Right lobe of liver (tissue), 6 donors: ENCODE measurements at regions not wholly inside any gene's neighbourhood (a gene's known extent, or its start where the extent isn't known, plus 50 kb on each side); places are given as distances from the start of the nearest gene placed in this dataset.

ENCODE experiments used
- ATAC-seq, 4 donors: fragments of 200-7000 bp; cut with Tn5 transposase; one replicate each; pipeline ENCODE4 v1.9.1; 2020; ENCODE audit warnings: mild to moderate bottlenecking in 4 of 4, moderate library complexity in 4 of 4
- DNase-seq, 3 donors: peaks; one replicate each; pipeline ENCODE4 v3.0.0-alpha.2; 2020
- H3K27ac ChIP-seq, 3 donors: fragments of 200-600 bp; one replicate each; pipeline ENCODE4 v1.8.0; 2022
- H3K27me3 ChIP-seq, 2 donors: fragments of 200-600 bp; one replicate each; pipeline ENCODE4 v1.8.0; 2022
- H3K36me3 ChIP-seq, 4 donors: fragments of 200-600 bp; sonication (generic) in 1 of 4; one replicate each; pipeline versions ENCODE4 v1.5.1 to v1.8.0; 2017 to 2022; ENCODE audit warnings: control low read depth in 1 of 4
- H3K4me1 ChIP-seq, 4 donors: fragments of 200-600 bp; sonication (generic) in 1 of 4; one replicate each; pipeline versions ENCODE4 v1.5.1 to v1.8.0; 2017 to 2022; ENCODE audit warnings: control low read depth in 1 of 4
- H3K4me3 ChIP-seq, 3 donors: fragments of 200-600 bp; one replicate each; pipeline ENCODE4 v1.8.0; 2022
- H3K9me3 ChIP-seq, 4 donors: fragments of 200-600 bp; sonication (generic) in 1 of 4; one replicate each; pipeline versions ENCODE4 v1.5.1 to v1.8.0; 2017 to 2022; ENCODE audit warnings: control low read depth in 1 of 4
- CTCF ChIP-seq, 4 donors: fragments of 200-600 bp in 3 of 4; fragments of 450-650 bp in 1 of 4; IDR thresholded peaks; one replicate each; pipeline versions ENCODE4 v1.5.1 to v1.8.0; 2016 to 2022; ENCODE audit warnings: antibody characterized with exemption in 4 of 4, mild to moderate bottlenecking in 2 of 4
- POLR2A ChIP-seq: fragments of 450-650 bp; IDR thresholded peaks from one replicate; pipeline ENCODE4 v1.6.1; 2017; ENCODE audit warnings: antibody characterized with exemption, mild to moderate bottlenecking
- WGBS: methylation state at CpG from one replicate; pipeline ENCODE4 v1.1.6; 2018; ENCODE audit warnings: low coverage, low lambda C conversion rate; ENCODE audit not compliant: insufficient coverage; ENCODE audit errors: missing lambda C conversion rate; 5-methylcytosine and 5-hydroxymethylcytosine counted together
- intact Hi-C, 2 donors: fragments of 100-400 bp; cut with DNase I; formaldehyde crosslinking; loops; one replicate each; pipeline versions ENCODE4 v1.11.2 to v1.14.1; 2022
- donor health status: DM: no; HTN: yes; CAD: no.
- donor health status: DM: no; HTN: no; CAD: no.
- donor health status: DM: no; HTN: no; CAD: no.
- donor health status: DM: no; HTN: yes; CAD: no.
- donor health status: DM: no; HTN: yes; CAD: no.

GRCh38 chr3:6732807-6733206 lies 128.1 kb upstream of the GRM7 start:
- Histone ChIP-seq H3K36me3 (no peaks in the 10 kb centered on the region), H3K4me3 (no peak overlapping the region), H3K4me1 (no peaks in the 10 kb centered on the region), H3K27ac (no peak overlapping the region), H3K27me3 (no peaks in the 10 kb centered on the region), H3K9me3 (no peaks in the 10 kb centered on the region)
- TF ChIP-seq POLR2A = no peak
- no peak for TF ChIP-seq CTCF (IDR thresholded peaks at IDR 0.05)
- ATAC-seq (no peak), DNase-seq (no peak)
- 48% methylated on average over 2 of the region's 2 CpGs for WGBS
- intact Hi-C loops = no loop called here

- intact Hi-C loops = no loop called here
- Histone ChIP-seq H3K27me3 (no peaks in the 10 kb centered on the region), H3K4me1 (no peaks in the 10 kb centered on the region), H3K27ac (no peak overlapping the region), H3K4me3 (no peak overlapping the region), H3K9me3 (no peaks in the 10 kb centered on the region), H3K36me3 (no peaks in the 10 kb centered on the region)
- ATAC-seq = no peak
- 64% methylated on average over 5 of the region's 5 CpGs for WGBS
- DNase-seq = no peak
- no peak for TF ChIP-seq CTCF (IDR thresholded peaks at IDR 0.05)
- no peak for TF ChIP-seq POLR2A
Observed at GRCh38 chr3:6733699-6734394, 127.1 kb upstream of the GRM7 start.

GRCh38 chr3:6734395-6734746 lies 126.5 kb upstream of the GRM7 start:
- H3K4me3 ChIP-seq = no peak overlapping the region
- no peak for TF ChIP-seq CTCF (IDR thresholded peaks at IDR 0.05)
- TF ChIP-seq POLR2A = no peak
- no peaks in the 10 kb centered on the region for H3K9me3 ChIP-seq
- H3K27me3 ChIP-seq = no peaks in the 10 kb centered on the region
- no peaks in the 10 kb centered on the region for H3K36me3 ChIP-seq
- DNase-seq (no peak), ATAC-seq (no peak)
- no peak overlapping the region for H3K27ac ChIP-seq
- 68% methylated on average over 5 of the region's 5 CpGs for WGBS
- H3K4me1 ChIP-seq = no peaks in the 10 kb centered on the region
- intact Hi-C loops = no loop called here

GRCh38 chr3:6736836-6737629 lies 123.9 kb upstream of the GRM7 start:
- no peak for TF ChIP-seq CTCF (IDR thresholded peaks at IDR 0.05)
- TF ChIP-seq POLR2A = no peak
- Histone ChIP-seq H3K27ac (no peak overlapping the region), H3K27me3 (no peaks in the 10 kb centered on the region), H3K4me3 (no peak overlapping the region), H3K4me1 (no peaks in the 10 kb centered on the region), H3K9me3 (no peaks in the 10 kb centered on the region), H3K36me3 (no peaks in the 10 kb centered on the region)
- intact Hi-C loops = no loop called here
- 44% methylated on average over 5 of the region's 5 CpGs for WGBS
- DNase-seq = no peak
- ATAC-seq = no peak
